Activated naive CD8-positive, alpha-beta T cell treated with anti-CD3 and anti-CD28 coated beads, Interleukin-2, amount 50 U/mL, for 16 hours (primary cell): ENCODE measurements at regions not wholly inside any gene's neighbourhood (a gene's known extent, or its start where the extent isn't known, plus 50 kb on each side); places are given as distances from the start of the nearest gene placed in this dataset.

Experiments used
- DNase-seq: peaks from one replicate; pipeline ENCODE4 v3.0.0-alpha.2; 2020; ENCODE audit warnings: low read depth, low spot score

DNA sequence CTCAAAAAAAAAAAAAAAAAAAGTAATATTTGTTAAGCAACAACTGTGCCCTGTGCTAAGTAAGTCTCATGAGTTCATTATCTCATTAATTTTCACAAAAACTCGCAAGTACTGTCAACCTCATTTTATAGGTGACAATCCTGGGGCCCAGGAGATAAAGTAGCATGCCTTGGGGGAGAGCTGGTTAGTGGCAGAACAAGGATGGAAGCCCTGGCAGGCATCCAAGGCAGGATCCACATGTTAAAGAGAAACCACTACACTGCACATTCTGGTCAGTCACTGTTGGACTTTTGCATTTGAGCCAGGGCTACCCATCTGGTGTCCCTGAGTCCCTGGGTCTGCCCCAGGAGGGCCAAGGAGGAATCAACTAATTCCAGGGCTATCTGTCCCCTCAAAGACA is 54.6 kb downstream of the ZFP36L2 start:
- no peak for DNase-seq

DNA sequence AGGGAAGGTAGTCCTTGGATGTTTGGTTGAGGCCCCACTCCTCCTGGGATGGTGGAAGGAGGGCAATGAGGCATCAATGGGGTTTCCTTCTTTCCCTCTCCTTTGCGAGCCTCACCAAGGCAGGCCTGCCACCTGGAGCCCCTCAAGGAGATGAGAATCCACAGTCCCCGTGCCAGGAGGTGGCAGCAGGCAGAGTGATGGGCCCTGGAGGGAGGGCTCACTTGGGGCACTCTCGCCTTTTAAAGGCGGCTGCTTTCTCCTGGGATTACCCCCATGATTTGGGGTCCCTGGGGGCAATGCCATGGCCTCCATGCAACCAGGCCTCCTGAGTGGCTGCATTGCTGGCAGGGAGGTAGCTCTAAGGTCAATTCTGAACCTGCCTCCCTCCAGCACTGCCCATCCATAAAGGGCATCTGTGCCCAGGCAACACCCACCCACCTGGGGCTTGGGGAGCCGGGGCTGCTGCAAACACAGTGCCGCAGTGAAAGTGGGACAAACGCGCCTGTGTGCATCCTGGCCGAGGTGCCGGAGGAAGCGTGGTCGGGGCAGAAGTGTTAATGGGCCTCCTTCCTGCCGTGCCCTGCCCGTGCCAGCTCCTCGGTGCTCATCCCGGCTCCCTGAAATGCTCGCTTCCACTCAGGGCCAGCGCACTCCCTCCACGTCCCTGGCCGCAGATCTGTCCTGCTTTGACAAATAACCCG is 55.9 kb downstream of the ZFP36L2 start:
- DNase-seq: no peak

DNA sequence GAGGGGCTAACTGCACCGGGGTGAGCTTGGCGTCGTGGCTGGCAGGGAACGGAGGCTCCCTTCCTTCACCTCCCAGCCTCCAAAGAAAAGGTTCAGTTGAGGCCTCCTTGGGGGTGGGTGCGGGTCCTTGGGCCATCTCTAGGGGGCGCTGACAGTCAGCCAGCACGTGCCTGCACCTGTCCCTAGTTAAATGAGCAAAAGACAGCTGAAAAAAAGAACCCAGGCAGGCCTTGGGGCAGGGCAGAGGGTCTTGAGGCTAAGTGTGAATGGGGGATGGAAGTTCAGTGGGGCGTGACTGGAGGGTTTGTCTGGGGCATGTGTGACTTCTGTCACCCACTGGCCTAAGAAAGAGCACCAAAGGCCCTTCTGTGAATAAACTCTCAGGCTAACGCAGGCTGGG is 56.4 kb downstream of the ZFP36L2 start:
- no peak for DNase-seq

- DNase-seq: no peak
Observed at GRCh38 chr2:43169099-43169945, 57.1 kb downstream of the ZFP36L2 start.

- no peak for DNase-seq
Observed at GRCh38 chr2:43168016-43168369, 58.4 kb downstream of the ZFP36L2 start.

- no peak for DNase-seq
Observed at GRCh38 chr2:43165378-43166069, 60.9 kb downstream of the ZFP36L2 start.

- no peak for DNase-seq
Observed at GRCh38 chr2:43164686-43165085, 61.7 kb downstream of the ZFP36L2 start.

- no peak for DNase-seq
Observed at GRCh38 chr2:43163584-43164270, 62.7 kb downstream of the ZFP36L2 start.

DNA sequence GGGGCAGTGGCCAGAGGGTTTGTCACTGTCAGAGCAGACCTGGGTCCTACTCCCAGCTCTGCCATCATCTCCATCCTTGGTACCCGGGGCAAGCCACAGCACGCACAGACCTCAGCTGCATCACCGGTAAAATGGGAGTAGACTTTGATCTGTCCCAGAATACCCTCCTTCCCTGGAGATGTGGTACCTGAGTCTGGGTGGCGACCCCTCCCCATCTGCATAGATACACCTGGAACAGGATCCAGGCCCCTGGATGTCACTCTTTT is 64.0 kb downstream of the ZFP36L2 start:
- no peak for DNase-seq

- no peak for DNase-seq
Observed at GRCh38 chr2:43161650-43162510, 64.5 kb downstream of the ZFP36L2 start.

GRCh38 chr2:43160778-43161177 is 65.6 kb downstream of the ZFP36L2 start:
- DNase-seq: no peak

DNA sequence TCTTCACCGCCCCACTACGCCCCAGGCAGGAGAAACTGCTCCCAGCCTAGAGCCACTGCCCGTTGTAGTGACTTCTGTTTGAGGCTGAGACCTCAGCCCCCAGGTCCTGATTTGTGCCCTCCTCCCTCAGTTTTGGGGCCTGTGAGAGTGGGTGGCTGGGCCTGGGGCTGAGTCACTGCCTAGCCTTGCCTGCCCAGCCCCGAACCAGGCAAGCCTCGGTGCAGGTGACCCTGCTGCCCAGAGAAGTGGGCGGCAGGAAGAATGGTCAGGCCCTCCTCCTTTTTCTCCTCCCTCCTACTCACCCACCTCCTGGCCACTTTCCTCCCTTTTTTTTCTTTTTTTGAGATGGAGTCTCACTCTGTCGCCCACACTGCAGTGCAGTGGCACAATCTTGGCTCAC is 66.6 kb downstream of the ZFP36L2 start:
- DNase-seq: no peak

- no peak for DNase-seq
Observed at GRCh38 chr2:43158259-43158880, 68.0 kb downstream of the ZFP36L2 start.

- DNase-seq: no peak
Observed at GRCh38 chr2:43157506-43158246, 68.7 kb downstream of the ZFP36L2 start.

DNA sequence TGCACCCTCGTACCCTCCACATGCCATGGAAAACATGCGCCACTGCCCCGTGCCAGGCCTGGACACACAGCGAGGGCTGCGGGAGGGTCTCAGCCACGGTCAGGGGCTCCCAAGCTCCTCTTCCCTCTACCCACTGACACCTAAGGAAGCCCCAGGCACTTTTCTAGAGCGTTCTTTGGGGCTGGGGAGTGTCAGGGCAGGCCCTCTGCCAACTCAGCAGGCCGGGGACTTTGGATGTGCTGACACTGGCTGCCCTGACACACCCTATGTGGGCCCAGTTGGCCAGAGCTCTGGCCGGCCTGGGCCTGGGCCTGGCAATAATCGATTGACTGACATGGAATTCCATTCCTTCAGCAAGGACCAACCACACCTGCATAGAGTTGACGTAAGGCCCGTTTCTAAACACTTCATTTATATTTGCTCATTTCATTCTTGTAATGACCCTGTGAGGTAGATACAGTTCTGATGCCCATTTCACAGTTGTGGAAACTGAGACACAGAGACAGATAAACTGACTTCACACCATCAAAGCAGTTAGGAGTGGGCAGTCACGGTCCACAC is 70.5 kb downstream of the ZFP36L2 start:
- DNase-seq: no peak

GRCh38 chr2:43154685-43155084 is 71.7 kb downstream of the ZFP36L2 start:
- DNase-seq: no peak

DNA sequence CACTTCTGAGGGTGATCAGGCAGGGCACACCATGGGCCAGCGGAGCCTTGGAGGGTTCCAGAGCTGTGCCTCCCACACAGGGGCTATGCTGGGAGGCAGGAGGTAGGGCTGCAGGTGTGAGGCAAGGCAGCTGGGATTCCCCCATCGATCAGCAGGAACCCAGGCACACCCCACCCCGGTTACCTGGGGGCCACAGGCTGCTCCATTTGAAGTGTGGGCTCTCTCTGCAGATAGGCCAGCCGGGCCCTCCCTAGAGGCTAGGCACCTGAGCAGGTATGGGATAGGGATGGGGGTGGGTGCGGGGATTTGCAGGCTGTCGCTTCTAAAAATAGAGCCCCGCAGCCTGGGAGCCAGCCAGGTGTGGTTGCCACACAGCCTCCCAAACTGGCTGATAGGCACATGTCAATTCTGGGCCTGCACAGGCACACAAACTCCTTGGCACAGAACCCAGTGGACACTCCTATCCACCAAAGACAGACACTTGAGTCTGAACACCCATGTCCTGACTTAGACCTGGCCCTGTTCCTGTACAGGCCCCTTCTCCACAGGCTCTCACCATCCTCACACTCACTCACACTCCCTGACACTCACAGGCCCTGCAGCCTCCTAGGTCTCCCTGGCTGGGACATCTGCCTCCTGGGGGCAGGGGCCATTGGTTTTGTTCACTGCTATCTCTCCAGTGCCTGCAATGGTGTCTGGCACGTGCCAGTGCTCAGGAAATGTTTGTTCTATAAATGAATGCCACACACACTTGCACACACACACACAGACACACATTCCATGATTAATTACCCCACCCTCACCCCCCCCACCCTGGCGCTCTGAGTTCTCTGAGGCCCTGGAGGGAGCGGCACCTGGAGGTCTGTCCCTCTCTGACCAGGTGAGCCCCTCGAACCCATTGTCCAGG is 73.4 kb downstream of the ZFP36L2 start:
- no peak for DNase-seq

DNA sequence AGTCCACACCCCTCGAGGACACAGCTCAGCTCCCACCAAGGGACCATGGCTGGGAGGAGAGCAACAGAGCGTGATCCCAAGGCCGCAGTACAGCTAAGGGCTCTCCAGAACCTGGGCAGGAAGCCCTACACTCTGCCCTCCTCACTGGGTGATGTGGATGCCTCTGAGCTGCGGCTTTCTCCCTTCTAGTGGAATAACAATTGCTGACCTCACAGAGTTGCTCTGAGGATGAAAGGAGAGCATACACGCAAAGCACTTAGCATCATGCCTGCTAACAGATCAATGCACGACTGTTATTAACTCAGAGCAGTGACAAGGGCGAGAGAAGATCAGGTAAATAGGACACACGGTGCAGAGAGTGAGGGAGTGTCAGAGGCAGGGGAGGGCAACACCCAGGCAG is 74.2 kb downstream of the ZFP36L2 start:
- DNase-seq: no peak
